ENCODE measurements at regions not wholly inside any gene's neighbourhood (a gene's known extent, or its start where the extent isn't known, plus 50 kb on each side); places are given as distances from the start of the nearest gene placed in this dataset.

DNA sequence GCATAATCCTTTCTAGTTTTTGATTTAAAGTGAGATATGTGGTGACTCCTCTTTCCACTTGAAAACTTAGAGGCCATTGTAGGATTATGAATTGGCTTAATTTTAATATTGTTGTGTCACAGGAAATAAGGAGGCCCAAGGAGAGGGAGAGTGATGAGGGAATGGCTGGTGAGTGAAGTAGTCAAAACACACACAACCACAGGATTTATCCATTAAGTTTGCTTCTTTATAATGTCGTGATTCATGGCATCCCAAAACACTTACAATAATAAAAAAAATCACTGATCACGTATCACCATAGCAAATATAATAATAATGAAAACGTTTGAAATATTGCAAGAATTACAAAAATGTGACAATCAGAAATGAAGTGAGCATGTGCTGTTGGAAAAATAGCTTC, 1215.5 kb upstream of the LRRTM3 start:
- TF ChIP-seq YY1 (IDR thresholded peaks at IDR 0.05; ENCODE audit: insufficient read depth, insufficient read length), result no peak
- no peak for TF ChIP-seq SUZ12 (IDR thresholded peaks at IDR 0.05; ENCODE audit: extremely low read depth, insufficient read depth, insufficient read length)
- no peak for TF ChIP-seq ZNF274 (IDR thresholded peaks at IDR 0.05; ENCODE audit: low read depth, low read length)

All from NT2/D1 (cell line).